Inflammatory macrophage (primary cell): ENCODE measurements at regions not wholly inside any gene's neighbourhood (a gene's known extent, or its start where the extent isn't known, plus 50 kb on each side); places are given as distances from the start of the nearest gene placed in this dataset.
A peak's percentile ranks its signal among the peaks of the same experiment; 100 is the strongest.
"Not testable (repeated sequence)": the region's sequence is repeated elsewhere in the genome, so short reads cannot be mapped to it uniquely, and the experiment has no call there.

ENCODE experiments used
- DNase-seq, 2 donors: peaks; one replicate each; pipeline ENCODE4 v3.0.0-alpha.2; 2020 to 2022

- no peak for DNase-seq
Observed at GRCh38 chr7:156056534-156056933, 244.3 kb upstream of the SHH start.

GRCh38 chr7:156055206-156055822 is 243.1 kb upstream of the SHH start:
- no peak for DNase-seq

- no peak for DNase-seq
Observed at GRCh38 chr7:156051884-156052283, 239.6 kb upstream of the SHH start.

- no peak for DNase-seq
Observed at GRCh38 chr7:156050636-156051569, 238.6 kb upstream of the SHH start.

GRCh38 chr7:156049366-156049765 is 237.1 kb upstream of the SHH start:
- no peak for DNase-seq

GRCh38 chr7:156046031-156046560 is 233.8 kb upstream of the SHH start:
- no peak for DNase-seq

GRCh38 chr7:156043416-156044178 is 231.3 kb upstream of the SHH start:
- DNase-seq = no peak

- DNase-seq = no peak
Observed at GRCh38 chr7:156041398-156041797, 229.1 kb upstream of the SHH start.

GRCh38 chr7:156039971-156040677 is 227.9 kb upstream of the SHH start:
- DNase-seq = no peak

GRCh38 chr7:156039194-156039593 is 226.9 kb upstream of the SHH start:
- no peak for DNase-seq

- DNase-seq = no peak
Observed at GRCh38 chr7:156038345-156038744, 226.1 kb upstream of the SHH start.

- no peak for DNase-seq
Observed at GRCh38 chr7:156036153-156036552, 223.9 kb upstream of the SHH start.

GRCh38 chr7:156035387-156035786 is 223.1 kb upstream of the SHH start:
- not testable (repeated sequence) for DNase-seq

- peak; percentile 74 to 80 for DNase-seq
Observed at GRCh38 chr7:156034397-156034796, 222.1 kb upstream of the SHH start.

- DNase-seq = no peak
Observed at GRCh38 chr7:156032973-156033372, 220.7 kb upstream of the SHH start.

- DNase-seq = no peak
Observed at GRCh38 chr7:156031679-156032478, 219.6 kb upstream of the SHH start.

- DNase-seq = no peak
Observed at GRCh38 chr7:156029460-156030007, 217.3 kb upstream of the SHH start.

- DNase-seq = no peak
Observed at GRCh38 chr7:156028521-156028920, 216.3 kb upstream of the SHH start.

GRCh38 chr7:156027821-156028220 is 215.6 kb upstream of the SHH start:
- no peak for DNase-seq

GRCh38 chr7:156026603-156027002 is 214.3 kb upstream of the SHH start:
- DNase-seq = no peak

GRCh38 chr7:156026076-156026600 is 213.9 kb upstream of the SHH start:
- no peak for DNase-seq
